ENCODE measurements at regions not wholly inside any gene's neighbourhood (a gene's known extent, or its start where the extent isn't known, plus 50 kb on each side); places are given as distances from the start of the nearest gene placed in this dataset.

DNA sequence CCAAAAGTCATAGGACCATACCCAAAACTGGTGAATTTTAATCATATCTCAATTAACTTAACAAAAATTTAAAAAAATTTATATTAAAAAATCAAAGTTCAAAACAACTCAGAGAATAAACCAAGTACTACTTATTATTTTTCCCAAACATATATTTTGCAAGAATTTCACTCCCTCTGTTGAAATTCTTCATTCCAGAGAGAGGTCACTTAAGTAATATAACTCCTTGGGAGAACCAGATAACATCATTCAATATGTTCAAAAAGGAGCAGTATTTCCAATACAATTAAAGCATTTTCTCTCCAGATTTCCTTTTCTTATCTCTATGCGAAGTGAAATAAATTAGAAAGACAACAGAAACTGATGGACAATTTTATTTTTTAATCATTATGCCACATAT is 165.9 kb upstream of the RND3 start:
- DNase-seq (ENCODE audit: extremely low read depth, insufficient read length): no peak
- H3K4me3 ChIP-seq (replicated peaks; ENCODE audit: low read depth, low read length): no peak overlapping the region
- H3K27me3 ChIP-seq (replicated peaks; ENCODE audit: control insufficient read depth, insufficient read depth, low read length): no peaks in the 10 kb centered on the region; the same call in 1 of the 2 replicates
- H3K36me3 ChIP-seq (ENCODE audit: control insufficient read depth, insufficient read depth, low read length): no peaks in the 10 kb centered on the region
- TF ChIP-seq, protein P1, sequence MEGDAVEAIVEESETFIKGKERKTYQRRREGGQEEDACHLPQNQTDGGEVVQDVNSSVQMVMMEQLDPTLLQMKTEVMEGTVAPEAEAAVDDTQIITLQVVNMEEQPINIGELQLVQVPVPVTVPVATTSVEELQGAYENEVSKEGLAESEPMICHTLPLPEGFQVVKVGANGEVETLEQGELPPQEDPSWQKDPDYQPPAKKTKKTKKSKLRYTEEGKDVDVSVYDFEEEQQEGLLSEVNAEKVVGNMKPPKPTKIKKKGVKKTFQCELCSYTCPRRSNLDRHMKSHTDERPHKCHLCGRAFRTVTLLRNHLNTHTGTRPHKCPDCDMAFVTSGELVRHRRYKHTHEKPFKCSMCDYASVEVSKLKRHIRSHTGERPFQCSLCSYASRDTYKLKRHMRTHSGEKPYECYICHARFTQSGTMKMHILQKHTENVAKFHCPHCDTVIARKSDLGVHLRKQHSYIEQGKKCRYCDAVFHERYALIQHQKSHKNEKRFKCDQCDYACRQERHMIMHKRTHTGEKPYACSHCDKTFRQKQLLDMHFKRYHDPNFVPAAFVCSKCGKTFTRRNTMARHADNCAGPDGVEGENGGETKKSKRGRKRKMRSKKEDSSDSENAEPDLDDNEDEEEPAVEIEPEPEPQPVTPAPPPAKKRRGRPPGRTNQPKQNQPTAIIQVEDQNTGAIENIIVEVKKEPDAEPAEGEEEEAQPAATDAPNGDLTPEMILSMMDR (IDR thresholded peaks at IDR 0.05; ENCODE audit: insufficient read depth, low read length, poor library complexity, severe bottlenecking): no peak

DNA sequence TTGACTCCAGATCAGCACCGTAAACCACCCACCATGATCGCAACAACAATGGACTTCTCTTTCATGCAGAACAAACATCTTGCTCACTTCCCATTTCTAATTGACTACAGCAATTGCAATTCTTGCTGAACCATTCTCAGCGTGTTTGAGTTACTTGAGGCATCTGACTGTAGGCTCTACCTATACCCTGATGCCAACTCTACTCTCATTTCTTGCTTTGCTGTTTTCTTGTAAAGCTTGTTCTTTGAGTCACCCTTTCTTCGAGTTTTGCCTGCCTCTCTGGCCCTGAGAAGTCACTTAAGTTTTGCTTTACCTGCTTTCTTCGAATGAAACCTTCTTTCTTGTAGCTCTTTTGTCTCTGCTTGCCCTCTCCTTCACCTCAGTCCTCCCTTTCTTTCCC is 160.5 kb upstream of the RND3 start:
- Histone ChIP-seq H3K36me3 (ENCODE audit: control insufficient read depth, insufficient read depth, low read length) (no peaks in the 10 kb centered on the region), H3K4me3 (replicated peaks; ENCODE audit: low read depth, low read length) (no peak overlapping the region), H3K27me3 (replicated peaks; ENCODE audit: control insufficient read depth, insufficient read depth, low read length) (no peaks in the 10 kb centered on the region)
- TF ChIP-seq, protein P1 (IDR thresholded peaks at IDR 0.05; ENCODE audit: insufficient read depth, low read length, poor library complexity, severe bottlenecking): no peak
- DNase-seq (ENCODE audit: extremely low read depth, insufficient read length): no peak

DNA sequence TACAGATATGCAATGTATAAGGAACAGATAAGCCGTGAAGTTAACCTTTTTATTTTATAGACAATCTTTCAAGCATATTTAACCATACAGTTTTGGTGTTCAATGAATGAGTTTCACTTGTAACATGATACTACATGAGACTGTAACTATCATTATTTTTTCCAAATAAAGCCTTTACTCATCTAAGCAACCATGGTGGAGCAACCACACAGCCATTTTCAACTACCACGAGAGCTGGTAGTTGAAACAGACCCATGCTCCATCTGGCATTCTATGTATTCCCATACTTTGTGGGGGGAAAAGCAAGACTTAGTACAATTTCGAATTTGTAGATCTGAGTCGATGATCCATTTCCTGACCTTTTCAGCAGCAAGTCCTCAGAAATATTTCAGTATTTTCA is 159.3 kb upstream of the RND3 start:
- Histone ChIP-seq H3K27me3 (replicated peaks; ENCODE audit: control insufficient read depth, insufficient read depth, low read length) (no peaks in the 10 kb centered on the region), H3K36me3 (ENCODE audit: control insufficient read depth, insufficient read depth, low read length) (no peaks in the 10 kb centered on the region), H3K4me3 (replicated peaks; ENCODE audit: low read depth, low read length) (no peak overlapping the region)
- TF ChIP-seq, protein P1 (IDR thresholded peaks at IDR 0.05; ENCODE audit: insufficient read depth, low read length, poor library complexity, severe bottlenecking): no peak
- no peak for DNase-seq (ENCODE audit: extremely low read depth, insufficient read length)

DNA sequence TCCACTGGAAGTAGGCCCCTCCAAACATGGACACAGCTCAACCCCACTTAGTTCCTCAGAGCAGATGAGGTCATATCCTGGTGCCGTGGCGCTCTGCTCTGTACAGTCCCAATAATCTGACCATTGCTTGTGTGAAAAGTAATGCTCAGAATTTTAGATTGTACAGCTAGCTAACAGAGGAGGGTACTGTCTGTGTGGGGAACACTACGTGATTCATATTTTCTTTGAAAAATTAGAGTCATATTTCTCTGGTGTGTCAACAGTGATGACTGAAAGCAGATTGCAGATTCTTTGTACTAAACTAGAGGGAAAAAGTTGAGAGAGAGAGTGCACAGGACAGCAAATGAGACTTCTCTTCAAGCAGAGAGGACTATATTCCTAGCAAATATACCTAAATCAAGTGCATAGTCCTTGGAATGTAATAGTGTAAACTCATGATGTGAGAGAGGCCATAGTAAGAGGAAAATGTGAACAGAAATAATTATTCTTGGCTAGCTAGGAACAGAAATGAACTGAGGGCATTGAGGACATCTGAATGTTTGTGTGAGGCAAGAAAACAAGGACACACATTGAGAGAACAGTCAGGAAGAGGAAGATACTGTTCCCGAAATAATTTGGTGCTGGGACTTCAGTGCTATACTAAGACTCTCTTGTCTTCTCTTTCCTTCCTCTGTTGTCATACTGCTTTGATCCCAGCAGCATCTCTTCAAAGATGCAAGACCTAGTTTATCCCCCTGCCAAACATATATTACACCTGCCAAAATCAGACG is 157.0 kb upstream of the RND3 start:
- H3K36me3 ChIP-seq (ENCODE audit: control insufficient read depth, insufficient read depth, low read length): no peaks in the 10 kb centered on the region
- no peak overlapping the region for H3K4me3 ChIP-seq (replicated peaks; ENCODE audit: low read depth, low read length)
- TF ChIP-seq, protein P1 (IDR thresholded peaks at IDR 0.05; ENCODE audit: insufficient read depth, low read length, poor library complexity, severe bottlenecking): no peak
- H3K27me3 ChIP-seq (replicated peaks; ENCODE audit: control insufficient read depth, insufficient read depth, low read length): no peaks in the 10 kb centered on the region
- no peak for DNase-seq (ENCODE audit: extremely low read depth, insufficient read length)

DNA sequence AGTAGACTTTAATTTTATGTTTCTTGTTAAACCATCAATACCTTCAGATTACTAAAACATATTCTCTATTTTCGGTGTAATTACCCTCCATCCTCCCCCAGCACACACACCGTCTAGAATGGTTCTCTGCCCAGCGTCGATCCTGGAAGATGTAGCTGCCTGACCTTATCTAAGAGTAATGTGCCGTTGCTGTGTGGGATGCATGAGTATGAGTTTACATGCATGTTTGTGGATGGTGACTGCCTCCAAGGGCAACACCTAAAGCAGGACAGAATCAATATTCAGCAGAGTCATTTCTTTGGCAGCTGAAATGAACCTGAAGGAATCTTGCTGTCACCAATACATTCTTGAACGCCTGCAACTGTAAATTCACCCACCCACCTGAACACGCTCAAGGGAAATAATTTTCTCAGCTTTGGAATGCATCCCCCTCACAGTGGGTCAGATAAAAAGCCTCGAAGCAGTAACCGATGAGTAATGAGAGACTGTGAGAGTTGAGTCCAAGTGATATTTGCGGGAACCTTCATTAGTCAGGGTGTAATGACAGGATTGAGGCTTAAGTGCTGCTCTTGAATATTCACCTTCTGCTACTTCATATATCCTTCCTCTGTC is 155.8 kb upstream of the RND3 start:
- TF ChIP-seq, protein P1 (IDR thresholded peaks at IDR 0.05; ENCODE audit: insufficient read depth, low read length, poor library complexity, severe bottlenecking): no peak
- Histone ChIP-seq H3K27me3 (replicated peaks; ENCODE audit: control insufficient read depth, insufficient read depth, low read length) (no peaks in the 10 kb centered on the region), H3K4me3 (replicated peaks; ENCODE audit: low read depth, low read length) (no peak overlapping the region), H3K36me3 (ENCODE audit: control insufficient read depth, insufficient read depth, low read length) (no peaks in the 10 kb centered on the region)
- DNase-seq (ENCODE audit: extremely low read depth, insufficient read length): no peak

Data from GM06990 (cell line).